Heart right ventricle (tissue), 16 donors: ENCODE measurements at regions not wholly inside any gene's neighbourhood (a gene's known extent, or its start where the extent isn't known, plus 50 kb on each side); places are given as distances from the start of the nearest gene placed in this dataset.

ENCODE experiments used
- ATAC-seq, 8 donors: fragments of 200-7000 bp; cut with Tn5 transposase; one replicate each; pipeline ENCODE4 v1.9.1; 2020; ENCODE audit warnings: mild to moderate bottlenecking in 8 of 8, moderate library complexity in 8 of 8, moderate number of reproducible peaks in 1 of 8
- DNase-seq, 2 donors: peaks; one replicate each; pipeline ENCODE4 v3.0.0-alpha.2; 2020
- H3K27ac ChIP-seq, 10 donors: fragments of 200-600 bp; sonication (generic) in 2 of 10; one replicate each; pipeline versions ENCODE4 v1.5.0 to v1.8.0; 2020 to 2022; ENCODE audit warnings: mild to moderate bottlenecking in 3 of 10
- H3K27me3 ChIP-seq, 7 donors: fragments of 200-600 bp; one replicate each; pipeline ENCODE4 v1.8.0; 2021 to 2022; ENCODE audit warnings: mild to moderate bottlenecking in 2 of 7
- H3K36me3 ChIP-seq, 9 donors: fragments of 200-600 bp; sonication (generic) in 1 of 9; one replicate each; pipeline versions ENCODE4 v1.5.0 to v1.8.0; 2020 to 2022; ENCODE audit warnings: mild to moderate bottlenecking in 2 of 9
- H3K4me1 ChIP-seq, 9 donors: fragments of 200-600 bp; sonication (generic) in 1 of 9; one replicate each; pipeline versions ENCODE4 v1.5.0 to v1.8.0; 2020 to 2022; ENCODE audit warnings: mild to moderate bottlenecking in 4 of 9
- H3K4me3 ChIP-seq, 10 donors: fragments of 200-600 bp; sonication (generic) in 2 of 10; one replicate each; pipeline versions ENCODE4 v1.5.0 to v1.8.0; 2020 to 2022; ENCODE audit warnings: mild to moderate bottlenecking in 7 of 10, moderate library complexity in 2 of 10
- H3K9me3 ChIP-seq, 11 donors: fragments of 200-600 bp in 10 of 11; sonication (generic) in 2 of 11; one replicate each; pipeline versions ENCODE4 v1.5.0 to v1.8.0; 2013 to 2022; ENCODE audit warnings: mild to moderate bottlenecking in 2 of 11, control low read depth in 1 of 11, moderate library complexity in 1 of 11
- CTCF ChIP-seq, 9 donors: fragments of 200-600 bp; sonication (generic) in 2 of 9; IDR thresholded peaks; one replicate each; pipeline versions ENCODE4 v1.5.0 to v1.8.0; 2021 to 2022; ENCODE audit warnings: antibody characterized with exemption in 9 of 9, mild to moderate bottlenecking in 5 of 9, moderate library complexity in 1 of 9
- WGBS, 2 donors: extraction: QIAGEN DNeasy Blood & Tissue Kit; methylation state at CpG; one replicate each; pipeline ENCODE4 v1.1.7; 2013; ENCODE audit warnings: inconsistent platforms in 1 of 2; 5-methylcytosine and 5-hydroxymethylcytosine counted together
- intact Hi-C, 10 donors: fragments of 100-400 bp; cut with DNase I; formaldehyde crosslinking; loops; one replicate each; pipeline versions ENCODE4 v1.11.1 to v1.14.2; 2022
- donor health status: Arrhythmogenic right ventricular cardiomyopathy.
- donor health status: ischemic (EF 13 %, LVEDD 7.1; RV severe dilation, severe dysfunction).
- donor health status: healthy with polysubstance abuse.
- donor health status: DM: no; HTN: yes; CAD: no.
- donor health status: DM: no; HTN: no; CAD: no.
- donor health status: ischemic (EF 25% LVEDD 6.9; RV normal size, moderate dysfunction).
- donor health status: ischemic (EF 25% LVEDD 5.7; RV mildly dilated, moderate dysfunction).
- donor health status: healthy.
- donor health status: DM: yes; HTN: yes; CAD: no.
- donor health status: Ischemic cardiomyopathy.
- donor health status: ischemic (EF 35%, LVEDD 5.7; RV mildly dilated, moderate dysfunction).
- donor health status: nonischemic (EF 11% LVEDD 7.7; RV severe dilation, severe dysfunction).
- donor health status: DM: yes; HTN: yes; CAD: no.
- donor health status: PGD.
- donor health status: ischemic (EF 29% LVEDD 5.4; RV normal size, mild dysfunction).
- donor health status: nonischemic (EF 23%, LVEDD 6.1; RV moderate dilation, normal function).

- Histone ChIP-seq H3K36me3 (no peaks in the 10 kb centered on the region), H3K4me3 (no peak overlapping the region), H3K27me3 (peaks cover 0 to 15% (median 1%) of the 10 kb centered on the region in 7 donors), H3K4me1 (peaks cover 0 to 12% (median 0%) of the 10 kb centered on the region in 9 donors), H3K9me3 (peaks cover 0 to 18% (median 0%) of the 10 kb centered on the region in 11 donors), H3K27ac (no peak overlapping the region)
- 73 to 83% methylated on average over 2 of the region's 2 CpGs for WGBS, 2 donors
- ATAC-seq (no peak), DNase-seq (no peak)
- TF ChIP-seq CTCF (IDR thresholded peaks at IDR 0.05), result no peak
- intact Hi-C loops, result no loop called here
Measured at GRCh38 chr7:67466109-67466508, 469.5 kb downstream of the TYW1 start.

- Histone ChIP-seq H3K4me1 (peaks cover 0 to 7% (median 0%) of the 10 kb centered on the region in 9 donors), H3K27ac (no peak overlapping the region), H3K36me3 (no peaks in the 10 kb centered on the region), H3K4me3 (no peak overlapping the region), H3K9me3 (peaks cover 0 to 9% (median 0%) of the 10 kb centered on the region in 11 donors), H3K27me3 (no peaks in the 10 kb centered on the region)
- 28 to 33% methylated on average over 6 of the region's 6 CpGs for WGBS, 2 donors
- DNase-seq (no peak), ATAC-seq (peak in 3 of 8 donors; percentile 14 to 67 (median 50))
- intact Hi-C loops, result loop anchor here in 1 of 10 donors (10.0 kb wide), 1 partner anchor 524 kb away; no protein-coding TSS in a partner anchor
- no peak for TF ChIP-seq CTCF (IDR thresholded peaks at IDR 0.05)
Measured at GRCh38 chr7:67470256-67470751, 473.7 kb downstream of the TYW1 start.

- intact Hi-C loops, result loop anchor here in 1 of 10 donors (10.0 kb wide), 1 partner anchor 520 kb away; no protein-coding TSS in a partner anchor
Measured at GRCh38 chr7:67475293-67475692, 478.7 kb downstream of the TYW1 start.

GRCh38 chr7:67478066-67478465, 481.4 kb downstream of the TYW1 start:
- peaks cover 0 to 5% (median 0%) of the 10 kb centered on the region in 11 donors for H3K9me3 ChIP-seq
- TF ChIP-seq CTCF (IDR thresholded peaks at IDR 0.05), result no peak
- no peak overlapping the region for H3K4me3 ChIP-seq
- H3K4me1 ChIP-seq, result no peaks in the 10 kb centered on the region
- DNase-seq (no peak), ATAC-seq (no peak)
- intact Hi-C loops, result loop anchor here in 1 of 10 donors (10.0 kb wide), 1 partner anchor 517 kb away; no protein-coding TSS in a partner anchor
- 76 to 79% methylated on average over 6 of the region's 6 CpGs for WGBS, 2 donors
- no peak overlapping the region for H3K27ac ChIP-seq
- peaks cover 0 to 9% (median 0%) of the 10 kb centered on the region in 7 donors for H3K27me3 ChIP-seq
- H3K36me3 ChIP-seq, result no peaks in the 10 kb centered on the region

More at GRCh38 chr7:67475293-67475692, 478.7 kb downstream of the TYW1 start:
- H3K36me3 ChIP-seq, result no peaks in the 10 kb centered on the region
- H3K27ac ChIP-seq, result no peak overlapping the region
- ATAC-seq, result no peak
- peaks cover 0 to 9% (median 0%) of the 10 kb centered on the region in 7 donors for H3K27me3 ChIP-seq
- WGBS, 2 donors, result 89 to 97% methylated on average over 1 of the region's 1 CpG
- H3K4me1 ChIP-seq, result peaks cover 0 to 2% (median 0%) of the 10 kb centered on the region in 9 donors
- H3K9me3 ChIP-seq, result peaks cover 0 to 5% (median 0%) of the 10 kb centered on the region in 11 donors
- no peak overlapping the region for H3K4me3 ChIP-seq
- TF ChIP-seq CTCF (IDR thresholded peaks at IDR 0.05), result no peak
- no peak for DNase-seq
